K562 (cell line): ENCODE measurements at regions not wholly inside any gene's neighbourhood (a gene's known extent, or its start where the extent isn't known, plus 50 kb on each side); places are given as distances from the start of the nearest gene placed in this dataset.

ENCODE experiments used
- ATAC-seq: fragments of 200-7000 bp; cut with Tn5 transposase; 3 replicates; pipeline ENCODE4 v1.9.1; 2020; ENCODE audit warnings: moderate library complexity
- BruUV-seq: library from RNA; stranded (reverse); fragments of 400-500 nt; replicated peaks from 2 replicates; lab custom pipeline; 2021; lab: Mats Ljungman, UMichigan
- CTCF ChIA-PET: fragments of 300-600 bp; formaldehyde crosslinking; extraction: SDS; loops from one replicate; lab custom pipeline; 2021; ENCODE audit warnings: low intra/inter-chr PET ratio; lab: Yijun Ruan, JAX
- POLR2A ChIA-PET: fragments of 300-600, 350-650 bp; sonication (Branson Sonifier 250); formaldehyde crosslinking; extraction: SDS; loops from one replicate; lab custom pipeline; 2021; ENCODE audit warnings: antibody characterized with exemption, inconsistent platforms; lab: Yijun Ruan, JAX
- DNase-seq, 4 experiments: peaks; one replicate each; pipeline versions ENCODE4 v3.0.0 to v3.0.0-alpha.2; 2011 to 2018; ENCODE audit warnings: low spot score in 3 of 4, mixed read lengths in 3 of 4; ENCODE audit errors: extremely low read depth in 1 of 4
- FAIRE-seq: peaks from 2 replicates; lab custom pipeline; 2011; peaks lifted over from hg19 to GRCh38; lab: Jason Lieb, UNC
- H2AFZ ChIP-seq: 2 replicates; pipeline ENCODE4 v1.6.0; 2011; ENCODE audit warnings: low read depth, low read length, control low read depth, inconsistent platforms
- H3K27ac ChIP-seq: fragments of 200-600 bp; 3 replicates; pipeline ENCODE4 v1.8.0; 2011; ENCODE audit warnings: low read depth, mild to moderate bottlenecking, control low read depth, inconsistent platforms, low read length, moderate library complexity, mixed read lengths; ENCODE audit errors: extremely low read depth
- H3K27me3 ChIP-seq, 2 experiments: fragments of 300-600 bp in 1 of 2; 2 replicates in 1 of 2; 3 replicates in 1 of 2; pipeline versions ENCODE4 v1.6.0 to v1.8.0; 2011; ENCODE audit warnings: inconsistent platforms in 2 of 2, low read length in 2 of 2, mild to moderate bottlenecking in 1 of 2, mixed read lengths in 1 of 2, moderate library complexity in 1 of 2; ENCODE audit not compliant: control insufficient read depth in 2 of 2, insufficient read depth in 2 of 2
- H3K36me3 ChIP-seq: fragments of 300-600 bp; 3 replicates; pipeline ENCODE4 v1.8.0; 2011; ENCODE audit warnings: mild to moderate bottlenecking, low read length, inconsistent platforms; ENCODE audit not compliant: control insufficient read depth, insufficient read depth
- H3K4me1 ChIP-seq, 2 experiments: fragments of 200-600 bp in 1 of 2; replicated peaks in 1 of 2; 2 replicates in 1 of 2; 3 replicates in 1 of 2; pipeline versions ENCODE4 v1.5.1 to v1.8.0; 2011; ENCODE audit warnings: inconsistent platforms in 2 of 2, low read length in 2 of 2, mild to moderate bottlenecking in 1 of 2, mixed read lengths in 1 of 2, moderate library complexity in 1 of 2; ENCODE audit not compliant: control insufficient read depth in 2 of 2, insufficient read depth in 2 of 2
- H3K4me2 ChIP-seq: 2 replicates; pipeline ENCODE4 v1.6.1; 2011; ENCODE audit warnings: low read length, control low read depth, inconsistent platforms, mixed read lengths; ENCODE audit not compliant: insufficient read depth
- H3K4me3 ChIP-seq: fragments of 200-600 bp; sonication (generic), shearing (Covaris generic); 2 replicates; pipeline ENCODE4 v1.5.1; 2016; ENCODE audit warnings: control low read depth, inconsistent platforms
- H3K79me2 ChIP-seq: fragments of 200-600 bp; 3 replicates; pipeline ENCODE4 v1.8.0; 2011; ENCODE audit warnings: low read length, inconsistent platforms; ENCODE audit not compliant: control insufficient read depth, insufficient read depth
- H3K9ac ChIP-seq, 2 experiments: 2 replicates each; pipeline versions ENCODE4 v1.6.0 to v1.6.1; 2011; ENCODE audit warnings: low read depth in 2 of 2, low read length in 2 of 2, control low read depth in 1 of 2, inconsistent platforms in 1 of 2, mild to moderate bottlenecking in 1 of 2, mixed read lengths in 1 of 2; ENCODE audit not compliant: insufficient read depth in 1 of 2
- H3K9me1 ChIP-seq: one replicate; pipeline ENCODE4 v1.6.0; 2011; ENCODE audit warnings: inconsistent platforms, mild to moderate bottlenecking, low read length, moderate library complexity; ENCODE audit not compliant: control insufficient read depth, insufficient read depth
- H3K9me3 ChIP-seq: replicated peaks from 2 replicates; pipeline ENCODE4 v1.5.1; 2011; ENCODE audit warnings: low read depth, low read length, inconsistent platforms; ENCODE audit not compliant: control insufficient read depth, insufficient read depth
- H4K20me1 ChIP-seq: replicated peaks from 2 replicates; pipeline ENCODE4 v1.6.1; 2011; ENCODE audit warnings: low read length, inconsistent platforms, mixed read lengths; ENCODE audit not compliant: control insufficient read depth, insufficient read depth
- CBX1 ChIP-seq: sonication (generic); IDR thresholded peaks from 2 replicates; pipeline ENCODE4 v1.6.1; 2016; ENCODE audit warnings: antibody characterized with exemption, low read depth, mild to moderate bottlenecking
- ILK ChIP-seq: fragments of 450-650 bp; IDR thresholded peaks from 2 replicates; pipeline ENCODE4 v1.6.1; 2016; ENCODE audit warnings: missing genetic modification characterization, low read depth, mild to moderate bottlenecking, missing compliant biosample characterization, moderate library complexity, borderline replicate concordance
- NR1H2 ChIP-seq: sonication (generic); formaldehyde crosslinking; IDR thresholded peaks from 2 replicates; pipeline ENCODE4 v1.4.0; 2020; ENCODE audit warnings: mild to moderate bottlenecking, missing genetic modification reagents
- PCBP2 ChIP-seq: fragments of 200-400 bp; formaldehyde crosslinking; IDR thresholded peaks from 2 replicates; pipeline ENCODE4 v1.6.1; 2018; ENCODE audit warnings: low read length, low read depth, mild to moderate bottlenecking, moderate library complexity; ENCODE audit not compliant: poor library complexity, severe bottlenecking
- PREB ChIP-seq: sonication (generic); formaldehyde crosslinking; IDR thresholded peaks from 2 replicates; pipeline ENCODE4 v1.8.1; 2023; ENCODE audit warnings: mild to moderate bottlenecking, missing genetic modification reagents
- PRMT5 ChIP-seq: sonication (generic); formaldehyde crosslinking; IDR thresholded peaks from 2 replicates; pipeline ENCODE4 v1.5.0; 2020; ENCODE audit warnings: missing genetic modification reagents
- RBM15 ChIP-seq: fragments of 200-400 bp; formaldehyde crosslinking; IDR thresholded peaks from 2 replicates; pipeline ENCODE4 v1.6.1; 2018; ENCODE audit warnings: mild to moderate bottlenecking, low read length, moderate library complexity; ENCODE audit not compliant: insufficient read depth
- RHOXF2B ChIP-seq: fragments of 250-450 bp; sonication (Bioruptor Pico); conservative IDR thresholded peaks from 2 replicates; pipeline ENCODE4 v1.5.1; 2021
- WGBS: fragments of 100-300 bp; shearing (Covaris generic); methylation state at CpG from one replicate; pipeline ENCODE4 v1.1.6; 2016; ENCODE audit warnings: low coverage, mixed read lengths; ENCODE audit not compliant: insufficient coverage; ENCODE audit errors: missing lambda C conversion rate; 5-methylcytosine and 5-hydroxymethylcytosine counted together
- in situ Hi-C: fragments of 300-500 bp; cut with MboI; formaldehyde crosslinking; loops from 4 replicates; pipeline ENCODE4 v1.15.0; 2018; ENCODE audit warnings: inconsistent platforms, mixed read lengths
- intact Hi-C: fragments of 100-400 bp; cut with micrococcal nuclease; formaldehyde crosslinking; loops from 2 replicates; pipeline ENCODE4 v1.14.2; 2022
- TF ChIP-seq, protein P1 (sequence below): fragments of 250-450 bp; sonication (Bioruptor Pico); IDR thresholded peaks from 2 replicates; pipeline ENCODE4 v1.8.0; 2021; ENCODE audit warnings: mild to moderate bottlenecking, moderate library complexity

GRCh38 chrX:35289952-35290351, 347.4 kb downstream of the FAM47B start (continued):
- TF ChIP-seq PCBP2 (no peak), RHOXF2B (CRISPR knock-in tag) (no peak)

GRCh38 chrX:35291013-35291412, 348.4 kb downstream of the FAM47B start:
- no peak overlapping the region for H3K4me2 ChIP-seq
- CTCF ChIA-PET = no interaction called here
- BruUV-seq = no TSS peak
- H3K79me2 ChIP-seq = no peaks in the 10 kb centered on the region
- DNase-seq (no peak), ATAC-seq (no peak), FAIRE-seq (no peak)
- H3K9me3 ChIP-seq = no peaks in the 10 kb centered on the region
- no peak overlapping the region for H3K4me3 ChIP-seq
- POLR2A ChIA-PET = no interaction called here
- in situ Hi-C loops (no loop called here), intact Hi-C loops (no loop called here)
- H3K36me3 ChIP-seq = no peaks in the 10 kb centered on the region
- WGBS = 0% methylated on average over 2 of the region's 2 CpGs
- no peak overlapping the region for H3K9ac ChIP-seq
- H2AFZ ChIP-seq = no peak overlapping the region
- no peaks in the 10 kb centered on the region for H3K27me3 ChIP-seq
- H3K9me1 ChIP-seq = no peaks in the 10 kb centered on the region
- no peak for TF ChIP-seq CBX1
- TF ChIP-seq RBM15 = no peak
- no peak for TF ChIP-seq PREB (CRISPR knock-in tag)
- no peak for TF ChIP-seq NR1H2 (CRISPR knock-in tag)
- TF ChIP-seq, protein P1, sequence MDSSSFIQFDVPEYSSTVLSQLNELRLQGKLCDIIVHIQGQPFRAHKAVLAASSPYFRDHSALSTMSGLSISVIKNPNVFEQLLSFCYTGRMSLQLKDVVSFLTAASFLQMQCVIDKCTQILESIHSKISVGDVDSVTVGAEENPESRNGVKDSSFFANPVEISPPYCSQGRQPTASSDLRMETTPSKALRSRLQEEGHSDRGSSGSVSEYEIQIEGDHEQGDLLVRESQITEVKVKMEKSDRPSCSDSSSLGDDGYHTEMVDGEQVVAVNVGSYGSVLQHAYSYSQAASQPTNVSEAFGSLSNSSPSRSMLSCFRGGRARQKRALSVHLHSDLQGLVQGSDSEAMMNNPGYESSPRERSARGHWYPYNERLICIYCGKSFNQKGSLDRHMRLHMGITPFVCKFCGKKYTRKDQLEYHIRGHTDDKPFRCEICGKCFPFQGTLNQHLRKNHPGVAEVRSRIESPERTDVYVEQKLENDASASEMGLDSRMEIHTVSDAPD (CRISPR knock-in tag) = no peak
- TF ChIP-seq ILK (tag) = no peak
- no peak for TF ChIP-seq PRMT5 (CRISPR knock-in tag)
- H4K20me1 ChIP-seq = no peaks in the 10 kb centered on the region
- H3K27ac ChIP-seq = no peak overlapping the region
- H3K4me1 ChIP-seq = no peaks in the 10 kb centered on the region
